AG09309 (cell line): ENCODE measurements at regions not wholly inside any gene's neighbourhood (a gene's known extent, or its start where the extent isn't known, plus 50 kb on each side); places are given as distances from the start of the nearest gene placed in this dataset.

Source experiments
- DNase-seq: peaks from one replicate; pipeline ENCODE4 v3.0.0-alpha.2; 2010; ENCODE audit warnings: low read depth
- H3K4me3 ChIP-seq: 2 replicates; pipeline ENCODE4 v1.5.1; 2011; ENCODE audit warnings: mild to moderate bottlenecking, low read depth, low read length, moderate library complexity; ENCODE audit not compliant: control insufficient read depth
- CTCF ChIP-seq: IDR thresholded peaks from 2 replicates; pipeline ENCODE4 v1.5.1; 2011; ENCODE audit warnings: mild to moderate bottlenecking, low read depth, low read length, inconsistent platforms; ENCODE audit not compliant: insufficient read depth, control insufficient read depth; ENCODE audit errors: missing control alignments

- no peak overlapping the region for H3K4me3 ChIP-seq
- no peak for DNase-seq
- TF ChIP-seq CTCF, result no peak
Measured at GRCh38 chr3:86826292-86826691, 164.7 kb downstream of the VGLL3 start.

GRCh38 chr3:86815880-86816279 is 175.1 kb downstream of the VGLL3 start:
- peak; percentile 48 for DNase-seq
- TF ChIP-seq CTCF, result no peak
- no peak overlapping the region for H3K4me3 ChIP-seq

GRCh38 chr3:86814918-86815655 is 175.9 kb downstream of the VGLL3 start:
- peak; percentile 25 for DNase-seq
- no peak for TF ChIP-seq CTCF
- no peak overlapping the region for H3K4me3 ChIP-seq

GRCh38 chr3:86814321-86814720 is 176.6 kb downstream of the VGLL3 start:
- no peak overlapping the region for H3K4me3 ChIP-seq
- TF ChIP-seq CTCF, result no peak
- no peak for DNase-seq

GRCh38 chr3:86801921-86802320 is 189.0 kb downstream of the VGLL3 start:
- DNase-seq, result no peak

GRCh38 chr3:86801066-86801465 is 189.9 kb downstream of the VGLL3 start:
- H3K4me3 ChIP-seq, result no peak overlapping the region
- TF ChIP-seq CTCF, result no peak
- DNase-seq, result no peak

More at GRCh38 chr3:86801921-86802320, 189.0 kb downstream of the VGLL3 start:
- no peak overlapping the region for H3K4me3 ChIP-seq
- TF ChIP-seq CTCF, result no peak

GRCh38 chr3:86800116-86800515 is 190.8 kb downstream of the VGLL3 start:
- no peak overlapping the region for H3K4me3 ChIP-seq
- DNase-seq, result peak; percentile 43
- TF ChIP-seq CTCF, result no peak
